SU-DHL-6 (cell line): ENCODE measurements at regions not wholly inside any gene's neighbourhood (a gene's known extent, or its start where the extent isn't known, plus 50 kb on each side); places are given as distances from the start of the nearest gene placed in this dataset.

Source experiments
- H2AFZ ChIP-seq: fragments of 200-600 bp; sonication (generic); 2 replicates; pipeline ENCODE4 v1.6.1; 2014; ENCODE audit warnings: low read depth, mild to moderate bottlenecking, moderate library complexity, mixed read lengths, antibody characterized with exemption, low read length; ENCODE audit not compliant: severe bottlenecking
- H3F3A ChIP-seq: fragments of 200-600 bp; shearing (Covaris generic); 2 replicates; pipeline ENCODE4 v1.6.0; 2016; ENCODE audit warnings: antibody characterized with exemption, mild to moderate bottlenecking; ENCODE audit not compliant: insufficient read depth
- H3K27ac ChIP-seq: fragments of 200-600 bp; sonication (generic); 2 replicates; pipeline ENCODE4 v1.5.1; 2016; ENCODE audit warnings: low read depth, mild to moderate bottlenecking, low read length, moderate library complexity, mixed read lengths
- H3K27me3 ChIP-seq: fragments of 200-600 bp; sonication (generic), shearing (Covaris generic); 2 replicates; pipeline ENCODE4 v1.6.0; 2014; ENCODE audit warnings: mild to moderate bottlenecking, low read length
- H3K36me3 ChIP-seq: fragments of 200-600 bp; sonication (generic); 2 replicates; pipeline ENCODE4 v1.6.1; 2014; ENCODE audit warnings: mild to moderate bottlenecking, low read length, mixed read lengths
- H3K4me2 ChIP-seq: fragments of 300-600, 200-600 bp; shearing (Covaris generic), sonication (generic); 2 replicates; pipeline ENCODE4 v1.6.0; 2014; ENCODE audit warnings: low read length, low read depth, mild to moderate bottlenecking; ENCODE audit not compliant: poor library complexity, severe bottlenecking
- H3K4me3 ChIP-seq: fragments of 200-600 bp; sonication (generic); 2 replicates; pipeline ENCODE4 v1.5.1; 2014; ENCODE audit warnings: antibody characterized with exemption, low read length, mild to moderate bottlenecking, mixed read lengths; ENCODE audit not compliant: insufficient read depth, poor library complexity, severe bottlenecking
- H3K79me2 ChIP-seq: fragments of 200-600 bp; sonication (generic); 2 replicates; pipeline ENCODE4 v1.6.1; 2014; ENCODE audit warnings: mild to moderate bottlenecking, low read length, moderate library complexity; ENCODE audit not compliant: insufficient read depth
- H3K9ac ChIP-seq: fragments of 200-600 bp; sonication (generic); 2 replicates; pipeline ENCODE4 v1.7.0; 2014; ENCODE audit warnings: mild to moderate bottlenecking, low read length
- H3K9me2 ChIP-seq: fragments of 200-600 bp; sonication (generic); replicated peaks from 2 replicates; pipeline ENCODE4 v1.6.1; 2014; ENCODE audit warnings: low read length; ENCODE audit not compliant: insufficient read depth
- H3K9me3 ChIP-seq: fragments of 200-600 bp; sonication (generic); 2 replicates; pipeline ENCODE4 v1.6.1; 2014; ENCODE audit warnings: low read length, mixed read lengths; ENCODE audit not compliant: insufficient read depth
- H4K20me1 ChIP-seq: fragments of 200-600 bp; sonication (generic); 2 replicates; pipeline ENCODE4 v1.6.1; 2014; ENCODE audit warnings: low read depth, mild to moderate bottlenecking, antibody characterized with exemption, low read length, moderate library complexity, mixed read lengths
- CTCF ChIP-seq: fragments of 200-600 bp; sonication (generic); IDR thresholded peaks from one replicate; pipeline ENCODE4 v1.5.1; 2017; ENCODE audit warnings: antibody characterized with exemption, mild to moderate bottlenecking, low read length, moderate library complexity; ENCODE audit not compliant: insufficient read depth, poor library complexity, severe bottlenecking
- EZH2phosphoT487 ChIP-seq: fragments of 200-600 bp; sonication (generic), shearing (Covaris generic); conservative IDR thresholded peaks from 2 replicates; pipeline ENCODE4 v1.6.1; 2018; ENCODE audit warnings: mild to moderate bottlenecking, antibody characterized with exemption, low read length, moderate library complexity, mixed read lengths

DNA sequence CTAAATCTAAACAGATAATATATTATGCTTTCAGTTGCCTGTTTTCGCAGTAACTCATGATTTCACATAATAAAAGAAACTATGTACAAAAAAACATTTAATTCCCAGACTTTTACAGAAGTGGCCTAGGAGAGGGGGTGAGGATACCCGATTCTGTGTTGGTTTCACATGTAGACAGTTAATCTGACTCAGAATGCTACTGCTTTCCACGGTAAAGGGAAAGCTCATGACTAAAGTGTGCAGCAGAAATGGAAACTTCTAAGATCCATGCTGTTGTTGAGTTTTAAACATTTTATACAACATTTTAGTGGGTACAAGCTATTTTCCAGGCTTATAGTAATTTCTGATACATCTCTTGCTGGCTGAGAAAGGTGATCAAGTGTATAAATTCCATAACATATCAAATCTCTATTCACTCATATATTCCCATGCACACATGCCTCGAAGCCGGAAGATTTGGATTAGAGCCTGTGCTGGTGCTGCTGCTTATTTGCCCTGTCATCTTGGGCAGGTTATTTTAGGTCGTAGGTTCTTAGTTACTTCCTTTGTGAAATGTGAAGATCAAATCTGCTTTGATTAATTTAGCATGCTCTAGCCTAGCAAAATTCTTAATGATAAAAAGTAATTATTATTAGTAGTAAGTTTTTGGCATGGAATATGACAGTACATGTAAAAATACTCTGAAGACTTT, 896.7 kb upstream of the MAP3K7 start:
- Histone ChIP-seq H3K27me3 (no peaks in the 10 kb centered on the region), H2AFZ (no peak overlapping the region), H3K9me2 (no peaks in the 10 kb centered on the region), H4K20me1 (no peaks in the 10 kb centered on the region), H3K9me3 (no peaks in the 10 kb centered on the region), H3K4me3 (no peak overlapping the region), H3K4me2 (no peak overlapping the region), H3K79me2 (no peaks in the 10 kb centered on the region), H3K9ac (no peak overlapping the region), H3K27ac (no peak overlapping the region), H3K36me3 (no peaks in the 10 kb centered on the region), H3F3A (no peaks in the 10 kb centered on the region)
- TF ChIP-seq CTCF (no peak), EZH2phosphoT487 (no peak)

DNA sequence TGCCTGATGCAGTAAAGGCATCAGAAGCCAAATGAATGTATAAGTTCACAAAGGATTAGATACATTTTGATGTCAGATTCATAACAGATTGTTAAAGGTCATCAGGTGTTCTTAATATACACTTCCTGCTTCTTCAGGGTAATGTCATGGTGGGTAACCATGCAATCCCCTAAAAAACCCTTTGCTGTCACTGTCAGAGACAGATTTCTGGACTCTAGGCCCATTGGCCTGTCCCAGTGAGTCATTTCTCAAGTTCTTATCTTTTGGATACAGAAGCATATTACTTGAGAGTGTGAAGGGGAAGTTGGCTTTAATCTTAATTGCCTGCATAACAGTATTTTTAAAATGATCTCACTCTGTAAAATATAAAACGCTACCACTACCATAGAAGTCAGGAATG, 895.6 kb upstream of the MAP3K7 start:
- H3K4me3 ChIP-seq: no peak overlapping the region
- no peak overlapping the region for H3K4me2 ChIP-seq
- H3K36me3 ChIP-seq: no peaks in the 10 kb centered on the region
- no peaks in the 10 kb centered on the region for H3K79me2 ChIP-seq
- H2AFZ ChIP-seq: no peak overlapping the region
- TF ChIP-seq CTCF: no peak
- TF ChIP-seq EZH2phosphoT487: no peak
- H3K9me3 ChIP-seq: no peaks in the 10 kb centered on the region
- H3F3A ChIP-seq: no peaks in the 10 kb centered on the region
- no peaks in the 10 kb centered on the region for H3K27me3 ChIP-seq
- H4K20me1 ChIP-seq: no peaks in the 10 kb centered on the region
- H3K9me2 ChIP-seq: no peaks in the 10 kb centered on the region
- H3K27ac ChIP-seq: no peak overlapping the region
- H3K9ac ChIP-seq: no peak overlapping the region

DNA sequence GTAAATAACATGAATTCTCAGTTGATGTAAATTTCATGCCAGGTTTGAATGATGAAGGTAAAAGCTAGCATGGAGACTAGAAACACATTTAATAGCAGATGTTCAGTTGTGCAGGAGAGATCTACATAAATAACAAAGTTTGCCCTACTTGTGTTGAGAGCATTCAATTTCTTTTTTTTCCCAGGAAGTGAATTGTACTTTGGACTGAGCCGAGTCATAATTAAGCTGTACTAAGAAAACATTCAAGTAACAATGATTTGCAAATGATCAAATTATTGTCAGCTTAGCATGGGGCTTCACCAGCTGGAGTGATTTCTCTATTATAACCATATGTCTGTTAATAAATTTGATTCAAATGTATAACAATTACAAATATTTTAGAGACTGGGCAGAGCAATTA, 893.5 kb upstream of the MAP3K7 start:
- Histone ChIP-seq H4K20me1 (no peaks in the 10 kb centered on the region), H2AFZ (no peak overlapping the region), H3K4me3 (no peak overlapping the region), H3K9me3 (no peaks in the 10 kb centered on the region), H3K4me2 (no peak overlapping the region), H3K27me3 (no peaks in the 10 kb centered on the region), H3K9me2 (no peaks in the 10 kb centered on the region), H3K27ac (no peak overlapping the region), H3K36me3 (no peaks in the 10 kb centered on the region), H3K79me2 (no peaks in the 10 kb centered on the region), H3K9ac (no peak overlapping the region), H3F3A (no peaks in the 10 kb centered on the region)
- TF ChIP-seq EZH2phosphoT487: no peak
- TF ChIP-seq CTCF: no peak
